Adrenal gland (tissue), 5 donors: ENCODE measurements at regions not wholly inside any gene's neighbourhood (a gene's known extent, or its start where the extent isn't known, plus 50 kb on each side); places are given as distances from the start of the nearest gene placed in this dataset.

Experiments
- CTCF ChIP-seq, 6 experiments: fragments of 450-650 bp in 4 of 6; fragments of 200-600 bp in 2 of 6; sonication (generic) in 1 of 6; IDR thresholded peaks; 1 replicate in 5 of 6; 2 replicates in 1 of 6; pipeline versions ENCODE4 v1.5.1 to v1.8.0; 2016 to 2021; ENCODE audit warnings: antibody characterized with exemption in 6 of 6, mild to moderate bottlenecking in 2 of 6, moderate library complexity in 1 of 6
- POLR2A ChIP-seq, 2 donors: fragments of 450-650 bp; IDR thresholded peaks; one replicate each; pipeline ENCODE4 v1.6.1; 2017; ENCODE audit warnings: antibody characterized with exemption in 2 of 2, mild to moderate bottlenecking in 2 of 2, moderate library complexity in 1 of 2
- donor health status: DM: no; HTN: no; CAD: no.

GRCh38 chr12:58408516-58408915, 467.1 kb downstream of the ATP23 start:
- TF ChIP-seq CTCF (IDR thresholded peaks at IDR 0.05) (no peak), POLR2A (IDR thresholded peaks at IDR 0.05) (no peak)
